T47D (cell line): ENCODE measurements at regions not wholly inside any gene's neighbourhood (a gene's known extent, or its start where the extent isn't known, plus 50 kb on each side); places are given as distances from the start of the nearest gene placed in this dataset.
"Not testable (repeated sequence)": the region's sequence is repeated elsewhere in the genome, so short reads cannot be mapped to it uniquely, and the experiment has no call there.

Source experiments
- DNase-seq, 2 experiments: peaks; one replicate each; pipeline versions ENCODE4 v3.0.0 to v3.0.0-alpha.2; 2011 to 2012; ENCODE audit warnings: low read depth in 1 of 2, low spot score in 1 of 2
- JUND ChIP-seq: IDR thresholded peaks from 2 replicates; pipeline ENCODE4 v1.6.1; 2012; ENCODE audit warnings: low read depth
- in situ Hi-C: cut with HindIII; loops from 2 replicates; pipeline ENCODE4 v1.10.0; 2016; ENCODE audit warnings: low sequenced_read_pairs, low pct_unique_long_range_greater_than_20kb

GRCh38 chr5:100676817-100677631, 141.8 kb downstream of the FAM174A start:
- in situ Hi-C loops = no loop called here
- DNase-seq = no peak
- TF ChIP-seq JUND = no peak

- in situ Hi-C loops = no loop called here
- no peak for DNase-seq
- no peak for TF ChIP-seq JUND
Measured at GRCh38 chr5:100682625-100683024, 147.5 kb downstream of the FAM174A start.

- DNase-seq = no peak
- TF ChIP-seq JUND = no peak
- in situ Hi-C loops = no loop called here
Measured at GRCh38 chr5:100683881-100684280, 148.7 kb downstream of the FAM174A start.

- in situ Hi-C loops = not testable (repeated sequence)
Measured at GRCh38 chr5:100685122-100685521, 149.9 kb downstream of the FAM174A start.

GRCh38 chr5:100688834-100689233, 153.7 kb downstream of the FAM174A start:
- in situ Hi-C loops, DNase-seq: not testable (repeated sequence)

More at GRCh38 chr5:100685122-100685521, 149.9 kb downstream of the FAM174A start:
- DNase-seq = not testable (repeated sequence)

GRCh38 chr5:100690036-100690560, 154.9 kb downstream of the FAM174A start:
- DNase-seq = no peak
- TF ChIP-seq JUND = no peak
- in situ Hi-C loops = no loop called here

GRCh38 chr5:100691085-100691484, 155.9 kb downstream of the FAM174A start:
- in situ Hi-C loops = no loop called here
- no peak for TF ChIP-seq JUND
- no peak for DNase-seq

GRCh38 chr5:100691548-100691947, 156.4 kb downstream of the FAM174A start:
- in situ Hi-C loops = no loop called here
- DNase-seq = no peak
- no peak for TF ChIP-seq JUND

- DNase-seq = no peak
- TF ChIP-seq JUND = no peak
- in situ Hi-C loops = no loop called here
Measured at GRCh38 chr5:100693481-100693880, 158.3 kb downstream of the FAM174A start.

GRCh38 chr5:100694100-100694499, 158.9 kb downstream of the FAM174A start:
- in situ Hi-C loops = no loop called here
- no peak for TF ChIP-seq JUND
- no peak for DNase-seq

GRCh38 chr5:100697970-100698369, 162.8 kb downstream of the FAM174A start:
- in situ Hi-C loops = no loop called here
- DNase-seq = no peak
- TF ChIP-seq JUND = no peak

GRCh38 chr5:100706776-100707175, 171.6 kb downstream of the FAM174A start:
- peak in 1 of 2 experiments; percentile 37 for DNase-seq
- no peak for TF ChIP-seq JUND
- in situ Hi-C loops = no loop called here

- TF ChIP-seq JUND = no peak
- DNase-seq = no peak
- in situ Hi-C loops = no loop called here
Measured at GRCh38 chr5:100708645-100709171, 173.5 kb downstream of the FAM174A start.
